HCT116 (cell line): ENCODE measurements at regions not wholly inside any gene's neighbourhood (a gene's known extent, or its start where the extent isn't known, plus 50 kb on each side); places are given as distances from the start of the nearest gene placed in this dataset.

Experiments used
- ATAC-seq: fragments of 200-7000 bp; cut with Tn5 transposase; 2 replicates; pipeline ENCODE4 v1.9.1; 2020; ENCODE audit warnings: mild to moderate bottlenecking, moderate library complexity
- BruUV-seq: library from RNA; stranded (reverse); fragments of 400-500 nt; replicated peaks from 2 replicates; lab custom pipeline; 2021; lab: Mats Ljungman, UMichigan
- CTCF ChIA-PET: fragments of 300-600 bp; sonication (Branson Sonifier 250); formaldehyde crosslinking; loops from one replicate; lab custom pipeline; 2021; ENCODE audit warnings: antibody characterized with exemption; lab: Charles Lee
- POLR2A ChIA-PET: fragments of 300-600, 350-600 bp; sonication (Branson Sonifier 250); formaldehyde crosslinking; loops from one replicate; lab custom pipeline; 2021; ENCODE audit warnings: antibody characterized with exemption; lab: Charles Lee
- RAD21 ChIA-PET, 2 experiments: fragments of 300-600 bp; sonication (Branson Sonifier 250); formaldehyde crosslinking; loops; one replicate each; lab custom pipeline; 2023; ENCODE audit warnings: low total read pairs in 2 of 2; ENCODE audit not compliant: uncharacterized antibody in 2 of 2, unreplicated experiment in 2 of 2, low non-redundant PET in 1 of 2; lab: Charles Lee
- DNase-seq: peaks from one replicate; pipeline ENCODE4 v3.0.0-alpha.2; 2010; ENCODE audit warnings: low read depth, low spot score
- H2AFZ ChIP-seq: fragments of 200-600 bp; shearing (Covaris generic), sonication (generic); 2 replicates; pipeline ENCODE4 v1.6.1; 2017; ENCODE audit warnings: low read depth, mixed run types, mixed read lengths, antibody characterized with exemption, low read length; ENCODE audit not compliant: poor library complexity, severe bottlenecking
- H3K27ac ChIP-seq: 2 replicates; pipeline ENCODE4 v1.5.1; 2012; ENCODE audit warnings: low read depth, low read length
- H3K27me3 ChIP-seq: fragments of 200-600 bp; sonication (generic); 2 replicates; pipeline ENCODE4 v1.6.1; 2016; ENCODE audit warnings: mixed run types, low read length, mixed read lengths; ENCODE audit not compliant: insufficient read depth
- H3K36me3 ChIP-seq, 2 experiments: fragments of 200-500 bp in 1 of 2; fragments of 200-600 bp in 1 of 2; sonication (Bioruptor generic) in 1 of 2; sonication (generic) in 1 of 2; 2 replicates each; pipeline versions ENCODE4 v1.5.1 to v1.6.1; 2014 to 2016; ENCODE audit warnings: low read length in 2 of 2, inconsistent platforms in 1 of 2, mixed read lengths in 1 of 2, mixed run types in 1 of 2; ENCODE audit not compliant: insufficient read depth in 2 of 2, control insufficient read depth in 1 of 2
- H3K4me1 ChIP-seq, 2 experiments: fragments of 200-600 bp in 1 of 2; sonication (generic) in 1 of 2; 2 replicates each; pipeline versions ENCODE4 v1.5.1 to v1.6.1; 2012 to 2017; ENCODE audit warnings: low read length in 2 of 2, inconsistent platforms in 1 of 2, mild to moderate bottlenecking in 1 of 2, mixed read lengths in 1 of 2, mixed run types in 1 of 2, moderate library complexity in 1 of 2; ENCODE audit not compliant: insufficient read depth in 2 of 2, control insufficient read depth in 1 of 2
- H3K4me2 ChIP-seq: fragments of 200-600 bp; sonication (generic); 2 replicates; pipeline ENCODE4 v1.6.1; 2017; ENCODE audit warnings: mixed run types, low read length, mixed read lengths
- H3K4me3 ChIP-seq, 2 experiments: fragments of 200-600 bp in 1 of 2; sonication (generic) in 1 of 2; replicated peaks in 1 of 2; 2 replicates each; pipeline ENCODE4 v1.5.1; 2011 to 2016; ENCODE audit warnings: low read length in 2 of 2, control low read depth in 1 of 2, low read depth in 1 of 2, mild to moderate bottlenecking in 1 of 2, mixed read lengths in 1 of 2, mixed run types in 1 of 2
- H3K79me2 ChIP-seq: fragments of 200-600 bp; sonication (generic); 2 replicates; pipeline ENCODE4 v1.6.1; 2017; ENCODE audit warnings: mild to moderate bottlenecking, mixed run types, low read length, moderate library complexity, mixed read lengths; ENCODE audit not compliant: insufficient read depth
- H3K9ac ChIP-seq: fragments of 200-600 bp; sonication (generic); 2 replicates; pipeline ENCODE4 v1.6.1; 2016; ENCODE audit warnings: low read length, mixed read lengths
- H3K9me2 ChIP-seq: fragments of 200-600 bp; sonication (generic), shearing (Covaris generic); 2 replicates; pipeline ENCODE4 v1.6.1; 2017; ENCODE audit warnings: mixed run types, mild to moderate bottlenecking, moderate library complexity; ENCODE audit not compliant: insufficient read depth
- H3K9me3 ChIP-seq, 2 experiments: fragments of 200-500 bp in 1 of 2; fragments of 200-600 bp in 1 of 2; sonication (Bioruptor generic) in 1 of 2; sonication (generic) in 1 of 2; 2 replicates each; pipeline ENCODE4 v1.6.1; 2014 to 2017; ENCODE audit warnings: low read length in 2 of 2, mixed read lengths in 2 of 2, inconsistent platforms in 1 of 2, low read depth in 1 of 2, mild to moderate bottlenecking in 1 of 2, mixed run types in 1 of 2, moderate library complexity in 1 of 2; ENCODE audit not compliant: control insufficient read depth in 1 of 2, insufficient read depth in 1 of 2
- H4K20me1 ChIP-seq: fragments of 200-600 bp; sonication (generic), shearing (Covaris generic); 2 replicates; pipeline ENCODE4 v1.6.1; 2017; ENCODE audit warnings: mixed run types, mild to moderate bottlenecking, moderate library complexity; ENCODE audit not compliant: insufficient read depth
- CEBPB ChIP-seq: IDR thresholded peaks from 2 replicates; pipeline ENCODE4 v1.6.1; 2012; ENCODE audit warnings: low read depth
- CTCF ChIP-seq, 3 experiments: fragments of 200-600 bp in 1 of 3; sonication (generic) in 1 of 3; IDR thresholded peaks in 2 of 3; conservative IDR thresholded peaks in 1 of 3; 2 replicates each; pipeline ENCODE4 v1.5.1; 2012 to 2017; ENCODE audit warnings: low read depth in 2 of 3, low read length in 2 of 3, antibody characterized with exemption in 1 of 3, borderline replicate concordance in 1 of 3, control low read depth in 1 of 3, mild to moderate bottlenecking in 1 of 3, mixed read lengths in 1 of 3, mixed run types in 1 of 3, moderate library complexity in 1 of 3; ENCODE audit not compliant: insufficient read depth in 1 of 3
- EGR1 ChIP-seq: IDR thresholded peaks from 2 replicates; pipeline ENCODE4 v1.6.1; 2012; ENCODE audit warnings: low read depth
- EZH2phosphoT487 ChIP-seq: fragments of 200-600 bp; IDR thresholded peaks from 2 replicates; pipeline ENCODE4 v1.6.1; 2018; ENCODE audit warnings: antibody characterized with exemption, borderline replicate concordance
- JUND ChIP-seq: IDR thresholded peaks from 2 replicates; pipeline ENCODE4 v1.6.1; 2012
- POLR2A ChIP-seq: IDR thresholded peaks from 2 replicates; pipeline ENCODE4 v1.7.0; 2011; ENCODE audit warnings: borderline replicate concordance; ENCODE audit not compliant: insufficient read depth, insufficient read length; ENCODE audit errors: extremely low read depth
- POLR2AphosphoS5 ChIP-seq: IDR thresholded peaks from 2 replicates; pipeline ENCODE4 v1.6.1; 2011; ENCODE audit warnings: mild to moderate bottlenecking, low read depth, low read length, moderate library complexity
- ZBTB33 ChIP-seq: IDR thresholded peaks from 2 replicates; pipeline ENCODE4 v1.6.1; 2011; ENCODE audit warnings: mild to moderate bottlenecking, low read length, moderate library complexity; ENCODE audit not compliant: insufficient replicate concordance; ENCODE audit errors: extremely low read depth
- ZFX ChIP-seq: fragments of 450-650 bp; IDR thresholded peaks from 2 replicates; pipeline ENCODE4 v1.6.1; 2017
- intact Hi-C: fragments of 100-400 bp; cut with micrococcal nuclease; formaldehyde crosslinking; loops from 2 replicates; pipeline ENCODE4 v1.10.0; 2022

- no peak for TF ChIP-seq POLR2AphosphoS5
- TF ChIP-seq EGR1: no peak
- TF ChIP-seq EZH2phosphoT487: no peak
- no peak for TF ChIP-seq ZBTB33
Observed at GRCh38 chr3:144957398-144958101, 985.9 kb downstream of the DIPK2A start (continued).

- Histone ChIP-seq H3K9me2 (no peaks in the 10 kb centered on the region), H3K27me3 (no peaks in the 10 kb centered on the region), H3K4me2 (no peak overlapping the region)
- intact Hi-C loops: no loop called here
- TF ChIP-seq ZFX: no peak
- no peak for TF ChIP-seq JUND
- no peak for TF ChIP-seq CTCF (IDR thresholded peaks at IDR 0.05 in 2 of 3, conservative IDR thresholded peaks at IDR 0.05 in 1 of 3; ENCODE audit: borderline replicate concordance in 1 of 3, insufficient read depth in 1 of 3, low read depth in 2 of 3, low read length in 2 of 3)
- no peak for TF ChIP-seq POLR2A
- no peak for TF ChIP-seq ZBTB33
- no peak for TF ChIP-seq POLR2AphosphoS5
- no peak for TF ChIP-seq CEBPB
- TF ChIP-seq, all 23 proteins: peak for 0
- no peak overlapping the region for H3K9ac ChIP-seq
- H3K27ac ChIP-seq: no peak overlapping the region
- H2AFZ ChIP-seq: no peak overlapping the region
- no peaks in the 10 kb centered on the region for H3K9me3 ChIP-seq
- ChIA-PET POLR2A (no interaction called here), RAD21 (no interaction called here), CTCF (no interaction called here)
- BruUV-seq: no TSS peak
- no peaks in the 10 kb centered on the region for H3K36me3 ChIP-seq
- no peaks in the 10 kb centered on the region for H4K20me1 ChIP-seq
- H3K79me2 ChIP-seq: no peaks in the 10 kb centered on the region
- DNase-seq: no peak
- ATAC-seq: no peak
- no peak overlapping the region for H3K4me3 ChIP-seq
- H3K4me1 ChIP-seq: no peaks in the 10 kb centered on the region
Observed at GRCh38 chr3:144963810-144964209, 992.2 kb downstream of the DIPK2A start.
